Caco-2 (cell line): ENCODE measurements at regions not wholly inside any gene's neighbourhood (a gene's known extent, or its start where the extent isn't known, plus 50 kb on each side); places are given as distances from the start of the nearest gene placed in this dataset.

Experiments used
- BruUV-seq: library from RNA; stranded (reverse); fragments of 400-500 nt; replicated peaks from 2 replicates; lab custom pipeline; 2021; lab: Mats Ljungman, UMichigan
- CTCF ChIA-PET: fragments of 300-600 bp; sonication (Branson Sonifier 250); formaldehyde crosslinking; loops from one replicate; lab custom pipeline; 2022; ENCODE audit warnings: antibody characterized with exemption; lab: Charles Lee
- POLR2A ChIA-PET: fragments of 300-600 bp; sonication (Branson Sonifier 250); formaldehyde crosslinking; loops from one replicate; lab custom pipeline; 2022; ENCODE audit warnings: antibody characterized with exemption; lab: Charles Lee
- DNase-seq, 2 experiments: peaks; one replicate each; pipeline versions ENCODE4 v3.0.0 to v3.0.0-alpha.2; 2020 to 2022
- H3K27me3 ChIP-seq: replicated peaks from 2 replicates; pipeline ENCODE4 v1.6.0; 2011; ENCODE audit warnings: low read length; ENCODE audit not compliant: control insufficient read depth, insufficient read depth
- H3K36me3 ChIP-seq: 2 replicates; pipeline ENCODE4 v1.5.1; 2011; ENCODE audit warnings: low read length; ENCODE audit not compliant: control insufficient read depth, insufficient read depth
- H3K4me1 ChIP-seq: fragments of 250-450 bp; sonication (Bioruptor Pico); 2 replicates; pipeline ENCODE4 v1.5.1; 2020; ENCODE audit warnings: mild to moderate bottlenecking
- H3K4me3 ChIP-seq: 2 replicates; pipeline ENCODE4 v1.5.1; 2011; ENCODE audit warnings: low read depth, mild to moderate bottlenecking, control low read depth, low read length
- H3K9me3 ChIP-seq: fragments of 250-450 bp; sonication (Bioruptor Pico); 2 replicates; pipeline ENCODE4 v1.5.1; 2020; ENCODE audit warnings: mild to moderate bottlenecking, moderate library complexity
- H3K27ac Mint-ChIP-seq: one replicate; pipeline ENCODE4 v1.8.0; 2022; ENCODE audit warnings: mixed read lengths; ENCODE audit not compliant: unreplicated experiment
- H3K27me3 Mint-ChIP-seq: one replicate; pipeline ENCODE4 v1.8.0; 2022; ENCODE audit warnings: mixed read lengths; ENCODE audit not compliant: insufficient read depth, unreplicated experiment
- H3K36me3 Mint-ChIP-seq: one replicate; pipeline ENCODE4 v1.8.0; 2022; ENCODE audit warnings: mild to moderate bottlenecking, mixed read lengths; ENCODE audit not compliant: insufficient read depth, unreplicated experiment
- H3K4me1 Mint-ChIP-seq: one replicate; pipeline ENCODE4 v1.8.0; 2022; ENCODE audit warnings: low read depth, mixed read lengths; ENCODE audit not compliant: unreplicated experiment
- H3K4me3 Mint-ChIP-seq: one replicate; pipeline ENCODE4 v1.8.0; 2022; ENCODE audit warnings: mild to moderate bottlenecking, moderate library complexity, mixed read lengths; ENCODE audit not compliant: unreplicated experiment
- H3K9me3 Mint-ChIP-seq: one replicate; pipeline ENCODE4 v1.8.0; 2022; ENCODE audit warnings: mixed read lengths; ENCODE audit not compliant: unreplicated experiment
- intact Hi-C: fragments of 100-400 bp; cut with micrococcal nuclease; formaldehyde crosslinking; loops from one replicate; pipeline ENCODE4 v1.10.0; 2022; ENCODE audit not compliant: unreplicated experiment
- TF ChIP-seq, protein P1 (sequence below), 2 experiments: fragments of 200-600 bp in 1 of 2; IDR thresholded peaks; 1 replicate in 1 of 2; 2 replicates in 1 of 2; pipeline versions ENCODE4 v1.5.1 to v1.8.0; 2011 to 2022; ENCODE audit warnings: antibody characterized with exemption in 1 of 2, control low read depth in 1 of 2, inconsistent platforms in 1 of 2, low read depth in 1 of 2, low read length in 1 of 2, mild to moderate bottlenecking in 1 of 2, moderate library complexity in 1 of 2; ENCODE audit not compliant: insufficient read depth in 1 of 2, severe bottlenecking in 1 of 2, unreplicated experiment in 1 of 2

DNA sequence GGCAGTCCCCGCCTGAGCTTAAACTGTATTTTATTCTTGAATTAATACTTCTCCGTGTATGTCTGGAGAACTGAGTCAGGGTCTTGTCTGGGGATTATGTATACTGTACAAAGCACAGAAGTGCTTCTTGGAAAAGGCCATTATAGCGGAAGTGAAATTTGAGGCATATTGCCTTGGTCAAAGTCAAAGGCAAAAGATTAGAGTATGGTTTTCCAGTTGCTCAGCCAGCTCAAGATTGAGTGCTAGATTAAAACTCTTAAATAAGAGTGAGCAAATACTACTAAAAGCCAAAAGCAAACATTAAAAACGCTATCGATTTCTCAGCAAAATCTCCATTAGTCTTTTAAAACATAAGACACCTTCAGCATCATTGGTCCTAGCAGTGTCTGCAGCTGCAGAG lies 207.7 kb upstream of the MAN1A1 start:
- no peaks in the 10 kb centered on the region for H3K36me3 ChIP-seq
- POLR2A ChIA-PET = no interaction called here

DNA sequence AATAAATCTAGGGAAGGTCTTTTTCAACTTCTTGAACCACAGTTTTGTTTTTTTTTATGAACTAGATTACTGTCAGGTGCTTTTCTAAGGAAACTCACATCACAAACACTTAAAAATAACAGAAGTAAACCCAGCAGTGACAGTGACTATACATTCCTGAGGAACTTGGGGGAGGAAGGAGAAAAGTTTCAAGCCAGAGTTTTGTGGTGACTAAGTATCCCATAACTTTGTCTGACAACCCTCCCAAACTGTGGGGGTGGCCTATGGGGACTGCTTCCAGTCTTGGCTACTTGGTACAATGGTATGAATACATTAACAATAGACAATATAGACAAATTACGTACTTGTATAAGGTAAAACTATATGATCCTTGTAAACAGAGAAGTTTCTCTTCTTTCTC lies 202.5 kb upstream of the MAN1A1 start:
- ChIA-PET POLR2A (no interaction called here), CTCF (no interaction called here)
- Histone ChIP-seq H3K4me3 (no peak overlapping the region), H3K9me3 (no peaks in the 10 kb centered on the region), H3K4me1 (no peaks in the 10 kb centered on the region), H3K27me3 (no peaks in the 10 kb centered on the region), H3K36me3 (no peaks in the 10 kb centered on the region)
- H3K4me1 Mint-ChIP-seq = no peaks in the 10 kb centered on the region
- TF ChIP-seq, protein P1, sequence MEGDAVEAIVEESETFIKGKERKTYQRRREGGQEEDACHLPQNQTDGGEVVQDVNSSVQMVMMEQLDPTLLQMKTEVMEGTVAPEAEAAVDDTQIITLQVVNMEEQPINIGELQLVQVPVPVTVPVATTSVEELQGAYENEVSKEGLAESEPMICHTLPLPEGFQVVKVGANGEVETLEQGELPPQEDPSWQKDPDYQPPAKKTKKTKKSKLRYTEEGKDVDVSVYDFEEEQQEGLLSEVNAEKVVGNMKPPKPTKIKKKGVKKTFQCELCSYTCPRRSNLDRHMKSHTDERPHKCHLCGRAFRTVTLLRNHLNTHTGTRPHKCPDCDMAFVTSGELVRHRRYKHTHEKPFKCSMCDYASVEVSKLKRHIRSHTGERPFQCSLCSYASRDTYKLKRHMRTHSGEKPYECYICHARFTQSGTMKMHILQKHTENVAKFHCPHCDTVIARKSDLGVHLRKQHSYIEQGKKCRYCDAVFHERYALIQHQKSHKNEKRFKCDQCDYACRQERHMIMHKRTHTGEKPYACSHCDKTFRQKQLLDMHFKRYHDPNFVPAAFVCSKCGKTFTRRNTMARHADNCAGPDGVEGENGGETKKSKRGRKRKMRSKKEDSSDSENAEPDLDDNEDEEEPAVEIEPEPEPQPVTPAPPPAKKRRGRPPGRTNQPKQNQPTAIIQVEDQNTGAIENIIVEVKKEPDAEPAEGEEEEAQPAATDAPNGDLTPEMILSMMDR (IDR thresholded peaks at IDR 0.05; ENCODE audit: insufficient read depth in 1 of 2, low read depth in 1 of 2, low read length in 1 of 2, severe bottlenecking in 1 of 2, unreplicated experiment in 1 of 2) = no peak
- no peaks in the 10 kb centered on the region for H3K36me3 Mint-ChIP-seq
- H3K9me3 Mint-ChIP-seq = peaks cover 11% of the 10 kb centered on the region
- no peak overlapping the region for H3K27ac Mint-ChIP-seq
- intact Hi-C loops = no loop called here
- H3K4me3 Mint-ChIP-seq = no peak overlapping the region
- peaks cover 3% of the 10 kb centered on the region for H3K27me3 Mint-ChIP-seq
- no TSS peak for BruUV-seq
- DNase-seq = no peak

More for the DNA sequence above, 207.7 kb upstream of the MAN1A1 start:
- Mint-ChIP-seq H3K27ac (no peak overlapping the region), H3K36me3 (no peaks in the 10 kb centered on the region), H3K4me1 (no peaks in the 10 kb centered on the region), H3K4me3 (no peak overlapping the region), H3K9me3 (peaks cover 11% of the 10 kb centered on the region), H3K27me3 (no peaks in the 10 kb centered on the region)
- no peak for DNase-seq
- Histone ChIP-seq H3K4me1 (no peaks in the 10 kb centered on the region), H3K9me3 (no peaks in the 10 kb centered on the region), H3K4me3 (no peak overlapping the region), H3K27me3 (no peaks in the 10 kb centered on the region)
- TF ChIP-seq, protein P1 (IDR thresholded peaks at IDR 0.05; ENCODE audit: insufficient read depth in 1 of 2, low read depth in 1 of 2, low read length in 1 of 2, severe bottlenecking in 1 of 2, unreplicated experiment in 1 of 2) = no peak
- BruUV-seq = no TSS peak
- intact Hi-C loops = no loop called here
- CTCF ChIA-PET = no interaction called here

DNA sequence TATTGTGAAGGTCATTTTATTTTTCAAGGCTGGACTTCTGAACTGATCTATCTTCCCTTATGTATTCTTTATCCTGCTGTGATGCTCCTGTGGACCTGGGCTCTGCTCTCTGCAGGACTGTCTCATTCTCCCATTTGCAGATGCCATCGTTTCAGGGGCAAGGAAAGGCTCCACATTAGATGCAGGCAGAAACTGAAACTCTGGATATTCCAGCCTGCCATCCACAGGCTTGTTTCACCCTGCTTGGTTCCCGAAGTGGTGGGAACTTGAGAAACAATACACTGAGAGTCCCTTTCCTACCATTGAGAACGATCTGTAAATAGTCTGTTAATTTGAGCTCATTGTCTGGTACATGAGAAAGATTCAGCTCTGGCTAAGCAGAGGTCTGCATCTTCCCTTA lies 197.5 kb upstream of the MAN1A1 start:
- ChIA-PET POLR2A (no interaction called here), CTCF (no interaction called here)
- TF ChIP-seq, protein P1 (IDR thresholded peaks at IDR 0.05; ENCODE audit: insufficient read depth in 1 of 2, low read depth in 1 of 2, low read length in 1 of 2, severe bottlenecking in 1 of 2, unreplicated experiment in 1 of 2) = no peak
- no TSS peak for BruUV-seq
- Histone ChIP-seq H3K4me1 (no peaks in the 10 kb centered on the region), H3K4me3 (no peak overlapping the region), H3K9me3 (no peaks in the 10 kb centered on the region), H3K27me3 (no peaks in the 10 kb centered on the region), H3K36me3 (no peaks in the 10 kb centered on the region)
- DNase-seq = no peak
- peaks cover 3% of the 10 kb centered on the region for H3K27me3 Mint-ChIP-seq
- H3K27ac Mint-ChIP-seq = no peak overlapping the region
- no peaks in the 10 kb centered on the region for H3K9me3 Mint-ChIP-seq
- H3K4me1 Mint-ChIP-seq = no peaks in the 10 kb centered on the region
- no peak overlapping the region for H3K4me3 Mint-ChIP-seq
- intact Hi-C loops = no loop called here
- H3K36me3 Mint-ChIP-seq = no peaks in the 10 kb centered on the region
